Fibroblast of skin of abdomen (primary cell): ENCODE measurements at regions not wholly inside any gene's neighbourhood (a gene's known extent, or its start where the extent isn't known, plus 50 kb on each side); places are given as distances from the start of the nearest gene placed in this dataset.
"Not testable (repeated sequence)": the region's sequence is repeated elsewhere in the genome, so short reads cannot be mapped to it uniquely, and the experiment has no call there.

Experiments used
- DNase-seq: peaks from one replicate; pipeline ENCODE4 v3.0.0-alpha.2; 2013

GRCh38 chr3:105979961-105980360 is 111.1 kb upstream of the CBLB start:
- DNase-seq, result no peak

- DNase-seq, result no peak
Observed at GRCh38 chr3:105982207-105982606, 113.4 kb upstream of the CBLB start.

GRCh38 chr3:105984837-105985236 is 116.0 kb upstream of the CBLB start:
- DNase-seq, result peak; percentile 90

- not testable (repeated sequence) for DNase-seq
Observed at GRCh38 chr3:105986343-105986742, 117.5 kb upstream of the CBLB start.

GRCh38 chr3:105987809-105988208 is 119.0 kb upstream of the CBLB start:
- DNase-seq, result no peak

- DNase-seq, result peak; percentile 18
Observed at GRCh38 chr3:105988540-105989212, 119.9 kb upstream of the CBLB start.

GRCh38 chr3:105996781-105997180 is 128.0 kb upstream of the CBLB start:
- DNase-seq, result no peak

GRCh38 chr3:105997466-105997799 is 128.6 kb upstream of the CBLB start:
- no peak for DNase-seq

- peak; percentile 92 for DNase-seq
Observed at GRCh38 chr3:105997800-105998526, 129.2 kb upstream of the CBLB start.

- DNase-seq, result no peak
Observed at GRCh38 chr3:105999856-106000255, 131.0 kb upstream of the CBLB start.

- DNase-seq, result no peak
Observed at GRCh38 chr3:106001923-106002322, 133.1 kb upstream of the CBLB start.

- DNase-seq, result peak; percentile 44
Observed at GRCh38 chr3:106004137-106004681, 135.4 kb upstream of the CBLB start.

- no peak for DNase-seq
Observed at GRCh38 chr3:106004826-106005225, 136.0 kb upstream of the CBLB start.

- DNase-seq, result peak; percentile 84
Observed at GRCh38 chr3:106006001-106006400, 137.2 kb upstream of the CBLB start.

- DNase-seq, result peak; percentile 53
Observed at GRCh38 chr3:106006571-106006970, 137.8 kb upstream of the CBLB start.

GRCh38 chr3:106007512-106007911 is 138.7 kb upstream of the CBLB start:
- DNase-seq, result no peak

- no peak for DNase-seq
Observed at GRCh38 chr3:106008766-106009165, 140.0 kb upstream of the CBLB start.

- no peak for DNase-seq
Observed at GRCh38 chr3:106010829-106011228, 142.0 kb upstream of the CBLB start.

- DNase-seq, result peak; percentile 92
Observed at GRCh38 chr3:106013971-106014370, 145.2 kb upstream of the CBLB start.

GRCh38 chr3:106014518-106014917 is 145.7 kb upstream of the CBLB start:
- no peak for DNase-seq

GRCh38 chr3:106014971-106015370 is 146.2 kb upstream of the CBLB start:
- no peak for DNase-seq

- DNase-seq, result no peak
Observed at GRCh38 chr3:106018102-106018501, 149.3 kb upstream of the CBLB start.

- no peak for DNase-seq
Observed at GRCh38 chr3:106018929-106019550, 150.2 kb upstream of the CBLB start.

- DNase-seq, result no peak
Observed at GRCh38 chr3:106022913-106023312, 154.1 kb upstream of the CBLB start.
